ENCODE measurements at regions not wholly inside any gene's neighbourhood (a gene's known extent, or its start where the extent isn't known, plus 50 kb on each side); places are given as distances from the start of the nearest gene placed in this dataset.

- ATAC-seq, result no peak
- Histone ChIP-seq H2AFZ (ENCODE audit: low read length) (no peak overlapping the region), H3K9me3 (ENCODE audit: low read length) (no peaks in the 10 kb centered on the region), H3K79me2 (ENCODE audit: low read length) (no peaks in the 10 kb centered on the region), H3K4me3 (ENCODE audit: low read length) (no peak overlapping the region), H3K9ac (ENCODE audit: low read length) (no peak overlapping the region), H3K4me1 (ENCODE audit: insufficient read depth, low read length) (no peaks in the 10 kb centered on the region), H3K36me3 (ENCODE audit: low read depth, low read length) (no peaks in the 10 kb centered on the region), H3K27me3 (ENCODE audit: low read length) (no peaks in the 10 kb centered on the region; the same call in 1 of the 2 replicates), H3F3A (ENCODE audit: low read length, unreplicated experiment) (no peaks in the 10 kb centered on the region), H3K27ac (ENCODE audit: low read length) (no peak overlapping the region), H3K4me2 (ENCODE audit: low read length) (no peak overlapping the region), H3K9me2 (replicated peaks; ENCODE audit: low read length) (no peaks in the 10 kb centered on the region), H4K20me1 (ENCODE audit: low read length) (no peaks in the 10 kb centered on the region)
- intact Hi-C loops (cut with micrococcal nuclease), result loop anchor here (5.0 kb wide), 1 partner anchor 1213 kb away; no protein-coding TSS in a partner anchor
- BruUV-seq (replicated peaks), result no TSS peak
- no peak for DNase-seq
- POLR2A ChIA-PET (ENCODE audit: unreplicated experiment), result no interaction called here
- TF ChIP-seq EZH2phosphoT487 (IDR thresholded peaks at IDR 0.05; ENCODE audit: borderline replicate concordance, low read length) (no peak), CTCF (conservative IDR thresholded peaks at IDR 0.05; ENCODE audit: low read depth, low read length) (no peak)
- CTCF ChIA-PET, result no interaction called here
These were observed 501.3 kb downstream of the OMA1 start for GRCh38 chr1:58045094-58045705.

GRCh38 chr1:58041621-58042020 lies 504.9 kb downstream of the OMA1 start:
- POLR2A ChIA-PET (ENCODE audit: unreplicated experiment), result no interaction called here
- TF ChIP-seq EZH2phosphoT487 (IDR thresholded peaks at IDR 0.05; ENCODE audit: borderline replicate concordance, low read length), result no peak
- no peak for TF ChIP-seq EZH2 (IDR thresholded peaks at IDR 0.05; ENCODE audit: low read length, unreplicated experiment)
- TF ChIP-seq CTCF (conservative IDR thresholded peaks at IDR 0.05; ENCODE audit: low read depth, low read length), result no peak
- Histone ChIP-seq H3K27ac (ENCODE audit: low read length) (no peak overlapping the region), H3K4me2 (ENCODE audit: low read length) (no peak overlapping the region), H3K9me3 (ENCODE audit: low read length) (no peaks in the 10 kb centered on the region), H3K4me3 (ENCODE audit: low read length) (no peak overlapping the region), H3F3A (ENCODE audit: low read length, unreplicated experiment) (no peaks in the 10 kb centered on the region), H3K9ac (ENCODE audit: low read length) (no peak overlapping the region), H3K27me3 (ENCODE audit: low read length) (no peaks in the 10 kb centered on the region; the same call in 1 of the 2 replicates), H3K4me1 (ENCODE audit: insufficient read depth, low read length) (no peaks in the 10 kb centered on the region), H3K36me3 (ENCODE audit: low read depth, low read length) (no peaks in the 10 kb centered on the region), H3K9me2 (replicated peaks; ENCODE audit: low read length) (no peaks in the 10 kb centered on the region), H4K20me1 (ENCODE audit: low read length) (no peaks in the 10 kb centered on the region), H3K79me2 (ENCODE audit: low read length) (no peaks in the 10 kb centered on the region), H2AFZ (ENCODE audit: low read length) (no peak overlapping the region)
- intact Hi-C loops (cut with micrococcal nuclease), result no loop called here
- DNase-seq, result peak; percentile 20
- no TSS peak for BruUV-seq (replicated peaks)
- no peak for ATAC-seq
- CTCF ChIA-PET, result no interaction called here

GRCh38 chr1:58038574-58038973 lies 508.0 kb downstream of the OMA1 start:
- Histone ChIP-seq H3K9me2 (replicated peaks; ENCODE audit: low read length) (no peaks in the 10 kb centered on the region), H3K9me3 (ENCODE audit: low read length) (no peaks in the 10 kb centered on the region), H3F3A (ENCODE audit: low read length, unreplicated experiment) (no peaks in the 10 kb centered on the region), H2AFZ (ENCODE audit: low read length) (no peak overlapping the region), H3K79me2 (ENCODE audit: low read length) (no peaks in the 10 kb centered on the region), H3K4me3 (ENCODE audit: low read length) (no peak overlapping the region), H3K9ac (ENCODE audit: low read length) (no peak overlapping the region), H4K20me1 (ENCODE audit: low read length) (no peaks in the 10 kb centered on the region), H3K36me3 (ENCODE audit: low read depth, low read length) (no peaks in the 10 kb centered on the region), H3K27ac (ENCODE audit: low read length) (no peak overlapping the region), H3K27me3 (ENCODE audit: low read length) (no peaks in the 10 kb centered on the region), H3K4me1 (ENCODE audit: insufficient read depth, low read length) (no peaks in the 10 kb centered on the region), H3K4me2 (ENCODE audit: low read length) (no peak overlapping the region)
- TF ChIP-seq CTCF (conservative IDR thresholded peaks at IDR 0.05; ENCODE audit: low read depth, low read length), result no peak
- no peak for TF ChIP-seq EZH2phosphoT487 (IDR thresholded peaks at IDR 0.05; ENCODE audit: borderline replicate concordance, low read length)
- TF ChIP-seq EZH2 (IDR thresholded peaks at IDR 0.05; ENCODE audit: low read length, unreplicated experiment), result no peak
- ATAC-seq (no peak), DNase-seq (no peak)
- intact Hi-C loops (cut with micrococcal nuclease), result no loop called here
- ChIA-PET CTCF (interaction anchor here (0.6 kb wide), 1 partner anchor 8 kb away, joined by 3 read pairs; no protein-coding TSS in a partner anchor), POLR2A (ENCODE audit: unreplicated experiment) (no interaction called here)
- no TSS peak for BruUV-seq (replicated peaks)

Measured in PC-3 (cell line).